ENCODE measurements at regions not wholly inside any gene's neighbourhood (a gene's known extent, or its start where the extent isn't known, plus 50 kb on each side); places are given as distances from the start of the nearest gene placed in this dataset.
"Not testable (repeated sequence)": the region's sequence is repeated elsewhere in the genome, so short reads cannot be mapped to it uniquely, and the experiment has no call there.

- not testable (repeated sequence) for H3K79me2 ChIP-seq (ENCODE audit: control insufficient read depth, insufficient read depth, low read length, poor library complexity); H3K79me1 ChIP-seq (ENCODE audit: low read length); H3K9ac ChIP-seq (ENCODE audit: low read length); H3K4me3 ChIP-seq (ENCODE audit: low read depth, low read length); H4K91ac ChIP-seq (ENCODE audit: low read depth, low read length); DNase-seq; H3K27ac ChIP-seq (ENCODE audit: low read depth, low read length); H2AK5ac ChIP-seq (ENCODE audit: low read length); H3K4ac ChIP-seq (ENCODE audit: low read depth, low read length); H3K36me3 ChIP-seq (ENCODE audit: control insufficient read depth in 1 of 2, insufficient read depth in 2 of 2, low read length in 2 of 2); H3K4me2 ChIP-seq (ENCODE audit: low read length); H3K27me3 ChIP-seq (ENCODE audit: insufficient read depth, low read length); H2BK5ac ChIP-seq (ENCODE audit: low read depth, low read length, poor library complexity); H4K12ac ChIP-seq (ENCODE audit: low read depth, low read length); H2AFZ ChIP-seq (ENCODE audit: insufficient read depth, low read length, poor library complexity); H3K23ac ChIP-seq (ENCODE audit: low read length); H3K14ac ChIP-seq (ENCODE audit: low read length); H3K18ac ChIP-seq (ENCODE audit: low read length); H4K8ac ChIP-seq (ENCODE audit: low read depth, low read length); H2BK120ac ChIP-seq (ENCODE audit: insufficient read depth, low read length, poor library complexity); H3K9me3 ChIP-seq (ENCODE audit: insufficient read depth, low read depth, low read length); H2BK12ac ChIP-seq (ENCODE audit: low read length); H3K4me1 ChIP-seq (ENCODE audit: control insufficient read depth in 1 of 2, insufficient read depth in 2 of 2, low read length in 2 of 2)
- WGBS (ENCODE audit: extremely low coverage, insufficient coverage, insufficient read length), result no CpG with 5 or more reads among the region's 7 CpGs
Observed at GRCh38 chr1:120248726-120249427, 72.6 kb upstream of the SEC22B start.

- not testable (repeated sequence) for H4K91ac ChIP-seq (ENCODE audit: low read depth, low read length); H3K79me1 ChIP-seq (ENCODE audit: low read length); H3K4me3 ChIP-seq (ENCODE audit: low read depth, low read length); H2BK12ac ChIP-seq (ENCODE audit: low read length); H4K8ac ChIP-seq (ENCODE audit: low read depth, low read length); H2AFZ ChIP-seq (ENCODE audit: insufficient read depth, low read length, poor library complexity); H3K14ac ChIP-seq (ENCODE audit: low read length); H3K27me3 ChIP-seq (ENCODE audit: insufficient read depth, low read length); H3K9me3 ChIP-seq (ENCODE audit: insufficient read depth, low read depth, low read length); H3K9ac ChIP-seq (ENCODE audit: low read length); H2BK5ac ChIP-seq (ENCODE audit: low read depth, low read length, poor library complexity); H3K79me2 ChIP-seq (ENCODE audit: control insufficient read depth, insufficient read depth, low read length, poor library complexity); DNase-seq; H2AK5ac ChIP-seq (ENCODE audit: low read length); H3K18ac ChIP-seq (ENCODE audit: low read length); H3K4me2 ChIP-seq (ENCODE audit: low read length); H4K12ac ChIP-seq (ENCODE audit: low read depth, low read length); H3K4me1 ChIP-seq (ENCODE audit: control insufficient read depth in 1 of 2, insufficient read depth in 2 of 2, low read length in 2 of 2); H3K27ac ChIP-seq (ENCODE audit: low read depth, low read length); H2BK120ac ChIP-seq (ENCODE audit: insufficient read depth, low read length, poor library complexity); H3K23ac ChIP-seq (ENCODE audit: low read length); H3K4ac ChIP-seq (ENCODE audit: low read depth, low read length); H3K36me3 ChIP-seq (ENCODE audit: control insufficient read depth in 1 of 2, insufficient read depth in 2 of 2, low read length in 2 of 2)
- no CpG with 5 or more reads among the region's 2 CpGs for WGBS (ENCODE audit: extremely low coverage, insufficient coverage, insufficient read length)
Observed at GRCh38 chr1:120248203-120248602, 71.9 kb upstream of the SEC22B start.

- not testable (repeated sequence) for H4K8ac ChIP-seq (ENCODE audit: low read depth, low read length); H2AFZ ChIP-seq (ENCODE audit: insufficient read depth, low read length, poor library complexity); H3K4me1 ChIP-seq (ENCODE audit: control insufficient read depth in 1 of 2, insufficient read depth in 2 of 2, low read length in 2 of 2); H2BK120ac ChIP-seq (ENCODE audit: insufficient read depth, low read length, poor library complexity); H4K12ac ChIP-seq (ENCODE audit: low read depth, low read length); H2BK12ac ChIP-seq (ENCODE audit: low read length); H3K14ac ChIP-seq (ENCODE audit: low read length); H2AK5ac ChIP-seq (ENCODE audit: low read length); H3K27ac ChIP-seq (ENCODE audit: low read depth, low read length); DNase-seq; H3K4me2 ChIP-seq (ENCODE audit: low read length); H3K18ac ChIP-seq (ENCODE audit: low read length); H3K27me3 ChIP-seq (ENCODE audit: insufficient read depth, low read length); H3K79me2 ChIP-seq (ENCODE audit: control insufficient read depth, insufficient read depth, low read length, poor library complexity); H3K23ac ChIP-seq (ENCODE audit: low read length); H3K36me3 ChIP-seq (ENCODE audit: control insufficient read depth in 1 of 2, insufficient read depth in 2 of 2, low read length in 2 of 2); H3K9ac ChIP-seq (ENCODE audit: low read length); H2BK5ac ChIP-seq (ENCODE audit: low read depth, low read length, poor library complexity); H3K4ac ChIP-seq (ENCODE audit: low read depth, low read length); H4K91ac ChIP-seq (ENCODE audit: low read depth, low read length); H3K9me3 ChIP-seq (ENCODE audit: insufficient read depth, low read depth, low read length); H3K79me1 ChIP-seq (ENCODE audit: low read length); H3K4me3 ChIP-seq (ENCODE audit: low read depth, low read length)
- no CpG with 5 or more reads among the region's 6 CpGs for WGBS (ENCODE audit: extremely low coverage, insufficient coverage, insufficient read length)
Observed at GRCh38 chr1:120243867-120244266, 67.5 kb upstream of the SEC22B start.

GRCh38 chr1:120242582-120242981 is 66.3 kb upstream of the SEC22B start:
- H3K4me1 ChIP-seq (ENCODE audit: control insufficient read depth in 1 of 2, insufficient read depth in 2 of 2, low read length in 2 of 2); H2BK120ac ChIP-seq (ENCODE audit: insufficient read depth, low read length, poor library complexity); H4K91ac ChIP-seq (ENCODE audit: low read depth, low read length); H4K8ac ChIP-seq (ENCODE audit: low read depth, low read length); H2BK12ac ChIP-seq (ENCODE audit: low read length); H4K12ac ChIP-seq (ENCODE audit: low read depth, low read length); H3K9me3 ChIP-seq (ENCODE audit: insufficient read depth, low read depth, low read length); H3K36me3 ChIP-seq (ENCODE audit: control insufficient read depth in 1 of 2, insufficient read depth in 2 of 2, low read length in 2 of 2); H2BK5ac ChIP-seq (ENCODE audit: low read depth, low read length, poor library complexity); H3K9ac ChIP-seq (ENCODE audit: low read length); H3K79me2 ChIP-seq (ENCODE audit: control insufficient read depth, insufficient read depth, low read length, poor library complexity); H3K23ac ChIP-seq (ENCODE audit: low read length); H3K27ac ChIP-seq (ENCODE audit: low read depth, low read length); H3K4me3 ChIP-seq (ENCODE audit: low read depth, low read length); H3K4ac ChIP-seq (ENCODE audit: low read depth, low read length); H2AK5ac ChIP-seq (ENCODE audit: low read length); H3K79me1 ChIP-seq (ENCODE audit: low read length); H3K14ac ChIP-seq (ENCODE audit: low read length); DNase-seq; H3K27me3 ChIP-seq (ENCODE audit: insufficient read depth, low read length); H2AFZ ChIP-seq (ENCODE audit: insufficient read depth, low read length, poor library complexity); H3K18ac ChIP-seq (ENCODE audit: low read length); H3K4me2 ChIP-seq (ENCODE audit: low read length): not testable (repeated sequence)
- no CpG with 5 or more reads among the region's 8 CpGs for WGBS (ENCODE audit: extremely low coverage, insufficient coverage, insufficient read length)
